HG03039 (cell line): ENCODE measurements at regions not wholly inside any gene's neighbourhood (a gene's known extent, or its start where the extent isn't known, plus 50 kb on each side); places are given as distances from the start of the nearest gene placed in this dataset.
"Not testable (repeated sequence)": the region's sequence is repeated elsewhere in the genome, so short reads cannot be mapped to it uniquely, and the experiment has no call there.

Experiments
- ATAC-seq: cut with Tn5 transposase; IDR thresholded peaks from one replicate; pipeline ENCODE4 v1.9.1; 2021; ENCODE audit warnings: mild to moderate bottlenecking, moderate library complexity; ENCODE audit not compliant: unreplicated experiment

DNA sequence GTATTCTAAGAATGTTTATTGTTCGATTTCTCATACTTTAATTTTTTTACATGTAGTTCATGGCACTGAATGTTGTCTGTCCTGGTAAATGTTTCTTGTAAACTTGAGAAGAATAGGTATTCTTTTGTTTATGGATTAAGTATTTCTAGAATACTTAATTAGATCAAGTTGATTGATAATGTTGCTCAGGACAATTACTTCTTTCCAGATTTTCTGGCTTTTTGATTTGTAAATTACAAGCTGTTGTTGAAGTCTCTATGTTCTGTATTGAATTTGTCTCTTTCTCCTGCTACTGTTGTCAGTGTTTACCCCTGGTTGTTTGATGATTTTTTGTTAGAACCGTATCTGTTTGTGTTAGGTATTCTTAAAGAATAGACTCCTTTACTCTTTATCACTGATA, 1720.9 kb upstream of the AGA start:
- no peak for ATAC-seq

DNA sequence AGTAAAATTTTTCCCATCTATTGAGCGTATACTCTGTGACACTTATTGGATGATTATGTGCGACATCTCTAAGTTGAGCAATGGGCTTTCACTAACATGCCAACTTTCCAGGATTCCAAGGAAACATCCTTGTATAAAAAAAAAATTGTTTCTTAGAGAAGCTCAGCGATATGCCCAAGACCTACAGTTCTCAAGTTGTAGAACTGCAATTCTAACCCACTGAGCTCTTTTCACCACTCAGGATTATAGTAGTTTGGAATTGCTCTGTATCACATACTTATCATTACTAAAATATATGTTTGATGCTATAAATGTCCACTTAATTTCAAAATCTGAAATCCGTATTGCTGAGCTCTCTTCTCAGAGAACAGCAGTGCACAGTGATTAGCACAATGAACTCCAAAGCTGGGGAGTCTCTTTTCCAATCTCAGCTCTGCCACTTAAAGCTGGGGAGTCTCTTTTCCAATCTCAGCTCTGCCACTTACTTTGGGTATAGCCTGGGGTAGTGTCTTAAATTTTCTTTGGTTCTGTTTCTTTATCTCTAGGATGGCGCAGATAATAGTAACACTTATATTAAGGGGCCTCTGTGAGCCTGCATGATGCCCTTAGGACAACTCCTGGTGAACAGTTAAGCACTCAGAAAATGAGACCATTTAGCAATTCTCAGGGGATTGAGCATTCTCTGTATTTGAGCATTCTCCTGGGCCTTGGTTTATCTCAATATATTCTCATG, 1722.2 kb upstream of the AGA start:
- ATAC-seq = no peak

DNA sequence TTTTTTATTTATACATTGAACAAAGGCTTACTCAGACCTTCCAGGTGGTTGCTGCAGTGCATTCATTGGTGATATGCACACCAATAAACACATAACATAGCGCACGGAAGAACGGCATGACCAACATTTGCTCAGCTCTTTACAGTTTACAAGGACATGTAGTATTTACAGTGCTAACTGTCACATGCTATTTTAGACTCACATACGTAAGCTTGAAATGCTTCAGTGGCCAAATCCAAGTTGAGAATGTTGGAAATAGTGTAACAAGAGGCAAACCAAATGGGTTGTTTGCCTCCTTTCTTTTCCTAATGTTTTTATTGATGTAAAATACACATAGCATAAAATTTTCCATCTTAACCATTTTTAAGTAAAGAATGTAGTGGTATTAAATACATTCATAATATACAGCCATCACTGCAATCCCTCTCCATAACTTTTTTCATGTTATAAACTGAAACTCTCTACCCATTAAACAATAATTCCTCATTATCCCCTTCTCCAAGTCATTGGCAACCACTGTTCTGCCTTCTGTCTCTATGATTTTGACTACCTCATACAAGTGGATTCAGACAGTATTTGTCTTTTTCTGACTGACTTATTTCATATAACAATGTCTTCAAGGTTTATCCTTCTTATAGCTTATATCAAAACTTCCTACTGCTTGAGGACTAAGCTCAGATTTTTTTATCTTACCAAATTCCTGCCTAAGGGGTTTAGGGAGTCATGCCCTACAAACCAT, 1722.9 kb upstream of the AGA start:
- ATAC-seq = no peak

DNA sequence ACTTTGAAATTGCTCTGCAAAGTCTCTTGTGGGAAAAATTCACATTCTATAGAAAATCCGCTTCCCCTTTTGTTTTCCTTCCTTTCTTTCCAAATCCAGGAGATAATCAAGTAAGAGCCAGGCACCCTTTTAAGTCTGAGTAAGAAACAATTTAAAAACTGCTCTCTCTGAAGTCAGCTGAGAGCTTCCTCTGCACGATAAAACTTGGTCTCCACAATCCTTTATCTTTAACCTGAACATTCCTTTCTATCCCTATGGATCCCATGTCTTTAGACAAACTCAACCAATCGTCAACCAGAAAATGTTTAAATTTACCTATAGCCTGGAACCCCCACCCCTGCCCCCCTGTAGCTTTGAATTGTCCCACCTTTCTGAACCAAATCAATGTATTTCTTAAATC, 1723.6 kb upstream of the AGA start:
- ATAC-seq = no peak

DNA sequence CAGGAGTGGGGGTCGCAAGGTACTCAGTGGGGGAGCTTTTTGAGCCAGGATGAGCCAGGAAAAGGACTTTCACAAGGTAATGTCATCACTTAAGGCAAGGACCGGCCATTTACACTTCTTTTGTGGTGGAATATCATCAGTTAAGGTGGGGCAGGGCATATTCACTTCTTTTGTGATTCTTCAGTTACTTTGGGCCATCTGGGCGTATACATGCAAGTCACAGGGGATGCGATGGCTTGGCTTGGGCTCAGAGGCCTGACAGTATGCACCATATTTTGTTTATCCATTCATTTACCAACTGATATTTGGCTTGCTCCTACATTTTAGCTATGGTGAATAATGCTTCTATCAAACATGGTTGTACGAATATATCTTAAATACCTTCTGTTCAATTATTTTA, 1728.1 kb upstream of the AGA start:
- ATAC-seq = not testable (repeated sequence)

DNA sequence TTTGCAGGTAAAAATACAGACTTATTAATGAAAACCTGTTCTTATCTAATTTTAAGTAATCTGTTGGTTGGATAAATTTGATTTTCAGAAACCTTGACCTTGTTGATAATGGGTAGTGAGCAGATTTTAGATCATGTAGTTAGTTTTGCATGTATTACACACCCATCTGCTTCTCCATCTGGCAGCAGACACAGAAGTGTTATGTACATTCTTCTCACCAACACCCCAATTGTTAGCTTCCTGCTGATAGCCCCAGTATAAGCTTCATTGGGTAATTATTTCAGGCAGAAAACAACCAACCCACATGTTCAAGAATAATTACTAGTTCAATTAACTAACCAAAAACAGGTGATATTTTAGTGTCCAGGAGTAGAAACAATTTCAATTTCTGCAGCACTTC, 1740.5 kb upstream of the AGA start:
- no peak for ATAC-seq

DNA sequence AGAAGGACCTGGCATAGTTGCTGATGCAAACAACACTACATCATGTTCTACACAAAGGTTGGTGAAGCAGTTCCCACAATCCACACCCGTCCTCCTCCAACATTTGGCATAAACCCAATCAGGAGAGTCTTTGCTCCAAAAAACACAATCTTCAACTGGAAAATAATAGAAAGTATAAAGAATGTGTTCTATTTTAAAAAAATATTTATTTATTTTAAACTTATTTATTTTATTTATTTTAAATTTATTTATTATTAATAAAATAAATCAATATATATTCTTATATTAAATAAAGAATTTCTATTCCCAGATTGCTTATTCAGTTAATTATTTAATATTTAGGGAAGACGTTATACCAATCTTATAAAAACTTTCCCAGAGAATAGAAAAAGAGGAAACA, 1753.7 kb upstream of the AGA start:
- no peak for ATAC-seq

DNA sequence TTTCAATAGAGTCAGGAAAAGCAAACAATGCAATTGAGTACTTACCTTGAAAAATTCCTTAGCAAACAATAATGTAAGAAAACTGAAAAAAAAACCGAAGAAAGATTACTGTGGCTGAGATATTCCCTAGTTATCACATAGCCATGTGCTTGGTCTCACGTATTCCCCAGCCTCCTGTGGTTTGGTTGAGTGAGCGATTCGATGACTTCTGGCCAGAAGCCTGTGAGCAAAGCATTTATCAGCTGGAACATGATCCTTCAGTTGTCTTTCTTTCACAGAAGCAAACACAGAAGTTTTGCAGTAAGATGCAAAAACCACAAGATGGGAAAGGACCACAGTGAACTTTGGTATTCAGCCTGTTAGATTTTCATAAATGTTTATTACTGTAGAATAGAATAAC, 1754.3 kb upstream of the AGA start:
- ATAC-seq = no peak

DNA sequence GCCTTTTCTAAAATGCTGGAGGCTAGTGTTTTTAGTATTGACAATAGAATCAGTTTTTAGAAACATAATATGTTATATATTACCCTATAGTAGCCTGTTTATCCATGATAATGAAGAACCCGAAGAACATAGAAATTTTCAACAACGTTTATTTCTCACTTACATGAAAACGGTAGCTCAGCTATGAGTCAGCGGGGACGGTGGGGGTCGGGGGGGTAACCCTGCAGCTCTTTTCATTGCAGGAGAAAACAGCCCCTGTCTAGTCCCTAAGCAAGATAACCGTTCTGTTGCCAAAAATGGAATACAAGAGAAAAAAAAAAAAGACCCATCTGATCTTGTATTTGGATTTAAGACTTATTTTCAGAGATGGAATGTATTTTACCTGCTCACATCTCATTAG, 1758.4 kb upstream of the AGA start:
- no peak for ATAC-seq

DNA sequence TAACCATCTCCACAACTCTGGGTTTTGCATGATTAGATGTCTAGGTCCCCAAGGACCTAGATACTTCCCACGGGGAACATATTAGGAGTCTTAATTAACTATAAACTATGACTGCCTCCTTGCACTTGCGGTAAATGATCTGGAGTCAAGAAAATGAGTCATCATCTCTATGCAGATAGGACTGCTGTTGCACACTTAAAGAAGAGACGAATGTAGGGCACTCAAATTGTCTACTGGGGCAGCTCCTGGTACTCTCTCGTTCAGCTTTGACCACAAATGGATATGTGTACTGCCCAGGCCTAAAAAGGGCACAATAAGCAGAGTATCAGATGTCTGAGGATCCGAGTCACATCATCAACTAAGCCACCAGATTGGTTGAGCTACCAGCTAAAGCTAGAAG, 1783.4 kb upstream of the AGA start:
- ATAC-seq = no peak

DNA sequence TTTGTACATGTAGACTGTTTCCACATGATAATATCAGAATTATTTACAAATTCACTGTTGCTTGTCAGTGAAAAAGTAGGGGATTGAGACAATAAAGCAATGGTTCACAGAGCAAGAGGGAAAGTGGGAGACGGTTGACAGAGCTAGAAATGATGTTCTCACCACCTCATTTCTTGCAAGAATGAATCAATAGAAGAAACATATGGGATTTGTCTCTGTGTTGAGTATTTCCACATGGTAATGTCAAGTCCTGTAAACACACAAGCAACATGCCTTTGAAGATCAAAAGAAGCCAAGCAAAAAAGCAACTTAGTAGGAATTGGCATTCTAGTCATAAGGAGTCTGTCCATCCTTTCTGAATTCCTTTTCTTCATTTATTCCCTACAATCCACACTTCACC, 1806.6 kb upstream of the AGA start:
- ATAC-seq = no peak

DNA sequence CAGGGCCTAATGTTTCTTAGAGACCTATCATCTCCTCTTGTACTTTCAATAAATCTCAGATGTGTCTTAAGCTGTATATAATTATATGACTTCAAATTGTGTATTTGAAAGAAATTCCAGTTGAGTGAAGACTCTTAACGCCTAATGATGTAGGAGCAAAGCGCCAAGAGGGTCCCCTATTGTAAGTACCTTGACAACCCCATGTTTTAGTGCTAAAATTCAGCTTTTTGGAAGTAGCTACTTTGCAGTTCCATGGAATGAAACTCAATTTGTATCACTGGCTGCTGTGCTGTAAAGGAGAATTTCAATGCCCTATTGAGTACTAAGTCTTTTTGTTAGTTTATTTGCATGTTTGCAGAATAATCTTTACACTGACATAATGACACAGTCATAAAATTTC, 1826.6 kb upstream of the AGA start:
- no peak for ATAC-seq

DNA sequence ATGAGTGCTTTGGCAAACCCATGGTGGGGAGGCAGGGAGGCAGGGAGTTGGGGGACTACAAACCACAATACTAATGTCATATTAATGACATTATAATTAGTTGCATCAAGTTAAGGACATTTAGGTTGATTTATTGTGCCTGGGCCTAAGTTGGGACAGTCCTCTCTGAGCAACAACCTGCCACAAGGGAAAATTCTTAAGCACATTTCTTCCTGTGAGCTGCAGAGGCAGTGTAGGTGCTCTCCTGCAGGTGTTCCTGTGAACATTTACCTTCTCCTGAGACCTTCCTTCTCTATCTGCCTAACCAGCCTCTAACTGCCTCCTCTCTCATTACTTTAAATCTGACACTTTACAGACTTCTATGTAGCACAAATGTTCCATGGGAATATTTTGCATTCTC, 1830.0 kb upstream of the AGA start:
- ATAC-seq = no peak

DNA sequence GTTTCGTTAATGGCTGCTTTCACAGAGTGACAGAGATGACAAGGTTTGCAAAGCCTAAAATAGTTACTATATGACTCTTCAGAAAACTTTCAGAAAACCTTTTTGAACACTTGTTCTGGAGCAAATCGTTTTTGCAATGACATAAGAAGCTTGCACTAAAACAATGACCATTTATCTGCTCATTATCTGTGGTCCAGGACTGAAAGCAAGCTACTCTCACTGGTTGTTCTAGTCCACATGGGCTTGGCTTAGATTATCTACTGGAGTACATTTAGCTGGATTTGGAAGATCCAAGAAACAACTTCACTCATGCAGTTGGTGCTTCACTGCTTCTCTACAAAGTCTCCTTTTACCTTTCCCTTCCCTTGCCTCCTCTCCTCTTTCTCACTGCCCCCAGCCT, 1836.4 kb upstream of the AGA start:
- no peak for ATAC-seq

DNA sequence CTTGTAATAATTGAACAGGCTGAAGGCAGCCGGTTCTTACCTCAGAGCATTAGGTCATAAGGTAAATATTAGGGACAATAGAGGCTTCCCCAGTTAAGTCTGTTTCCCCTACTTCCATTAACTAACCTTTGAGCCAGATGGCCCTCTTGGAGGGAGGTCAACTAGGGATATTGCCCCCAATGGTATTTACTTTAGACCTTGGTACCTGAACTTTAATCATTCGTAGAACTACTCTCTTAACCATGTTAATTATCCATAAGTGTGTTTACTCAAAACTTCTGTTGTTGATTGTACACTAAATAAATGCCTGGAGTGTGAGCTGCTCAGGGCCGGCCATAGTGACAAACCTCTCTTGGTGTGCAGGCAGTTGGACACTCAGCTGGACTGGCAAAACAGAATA, 1843.5 kb upstream of the AGA start:
- no peak for ATAC-seq

DNA sequence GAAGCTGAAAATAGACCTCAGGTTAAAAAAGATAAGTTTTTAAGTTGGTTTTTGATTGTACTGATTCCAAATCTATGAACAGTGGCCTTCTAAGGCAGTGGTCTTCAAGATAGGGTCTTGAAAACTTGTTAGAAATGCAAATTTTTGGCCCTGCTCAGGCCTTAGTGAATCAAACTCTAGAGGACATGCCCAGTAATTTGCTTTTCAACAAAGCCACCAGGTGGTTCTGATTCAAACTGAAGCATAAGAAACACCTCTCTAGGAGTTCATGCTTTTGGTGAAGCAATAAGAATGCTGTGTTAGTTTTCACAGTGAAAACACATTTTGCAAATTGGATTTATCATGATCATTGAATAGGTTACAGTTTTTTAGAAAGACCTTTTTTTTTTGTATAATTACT, 1849.4 kb upstream of the AGA start:
- ATAC-seq = no peak

DNA sequence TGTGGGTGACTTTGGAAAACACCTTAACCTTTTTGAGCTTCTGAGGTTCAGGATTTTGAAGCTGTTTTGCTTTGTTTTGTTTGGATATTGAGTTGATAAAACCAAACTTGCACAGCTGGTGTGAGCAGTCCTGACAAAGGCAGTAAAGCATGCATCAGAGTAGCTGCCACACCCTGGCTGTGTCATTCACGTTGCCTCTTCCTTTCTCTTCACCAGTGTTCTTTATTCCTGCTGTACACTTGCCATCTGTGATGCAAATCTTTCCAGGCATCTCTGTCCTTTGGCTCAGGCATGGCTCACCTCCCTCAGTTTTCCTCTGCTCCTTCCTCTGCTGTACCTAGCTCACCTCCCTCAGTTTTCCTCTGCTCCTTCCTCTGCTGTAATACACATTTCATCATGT, 1850.2 kb upstream of the AGA start:
- ATAC-seq = no peak

DNA sequence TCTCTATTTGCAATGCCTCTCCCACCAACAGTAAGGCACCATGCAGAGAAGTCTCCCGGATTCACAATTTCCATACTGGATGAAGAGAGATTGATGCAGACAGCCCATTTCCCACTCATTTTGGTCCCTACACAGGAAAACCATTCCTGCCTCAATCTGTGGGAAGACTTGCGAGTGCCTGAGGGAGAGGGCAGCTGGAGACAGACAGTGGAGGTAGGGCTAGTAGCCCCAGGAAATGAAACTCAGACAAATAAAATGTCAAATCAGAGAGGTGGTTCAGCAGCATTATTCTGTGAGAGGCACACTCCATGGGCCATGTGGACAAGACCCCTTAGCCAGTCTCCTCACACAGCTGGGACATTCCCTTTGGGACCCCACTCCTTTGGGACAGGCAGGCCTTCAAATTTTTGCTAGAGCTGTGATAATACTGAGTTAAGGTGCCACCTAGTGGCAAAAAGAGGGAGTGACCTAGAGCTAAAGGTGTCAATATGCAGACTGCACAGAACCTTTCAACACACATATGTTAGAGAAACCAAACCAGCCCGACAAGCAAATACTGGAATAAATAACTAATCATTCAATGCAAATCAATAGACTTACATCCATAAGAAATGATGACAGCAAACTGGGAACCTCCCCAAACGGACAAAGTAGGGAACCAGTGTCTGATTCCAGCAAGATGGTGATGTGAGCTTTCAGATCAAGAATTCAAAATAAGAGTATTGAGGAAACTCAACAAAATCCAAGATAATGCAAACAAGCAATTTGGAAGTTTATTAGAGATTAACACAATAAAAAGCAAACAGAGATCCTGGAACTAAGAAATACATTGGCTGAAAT, 1865.3 kb upstream of the AGA start:
- ATAC-seq = peak; percentile 90

DNA sequence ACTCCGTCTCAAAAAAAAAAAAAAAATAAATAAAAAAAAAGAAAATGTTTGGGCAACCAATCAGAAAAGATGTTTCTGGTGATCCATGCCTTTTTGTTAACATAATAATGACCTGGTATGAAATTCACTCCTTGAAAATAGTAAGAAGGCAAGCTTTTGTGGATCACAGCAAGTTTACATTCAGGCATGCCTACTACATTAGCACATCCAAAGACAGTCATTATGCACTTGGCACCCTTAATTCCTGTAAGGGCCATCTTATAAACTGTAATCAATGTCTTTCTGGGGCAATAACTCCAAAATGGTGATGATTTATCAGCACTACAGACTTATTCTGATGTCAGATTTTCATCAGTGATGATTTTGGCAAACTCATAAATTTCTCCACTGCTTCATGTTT, 1871.6 kb upstream of the AGA start:
- ATAC-seq = no peak

DNA sequence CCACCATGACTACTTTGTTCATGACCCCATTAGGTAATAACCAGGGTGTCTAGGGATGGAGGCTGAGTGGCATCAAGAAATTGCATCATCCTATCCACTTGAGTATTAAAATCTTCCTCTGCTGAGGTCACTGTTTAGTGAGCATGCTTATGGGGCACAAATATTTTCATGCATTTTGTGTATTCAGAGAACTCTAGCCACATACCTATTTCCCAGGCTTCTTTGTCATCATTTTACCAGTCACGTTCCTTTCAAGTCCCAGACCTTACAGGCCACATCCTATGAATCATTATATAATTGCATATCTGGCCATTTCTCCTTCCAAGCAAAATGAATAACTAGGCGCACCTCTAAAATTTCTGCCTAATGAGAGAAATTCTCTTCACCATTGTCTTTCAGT, 1882.9 kb upstream of the AGA start:
- ATAC-seq = no peak

DNA sequence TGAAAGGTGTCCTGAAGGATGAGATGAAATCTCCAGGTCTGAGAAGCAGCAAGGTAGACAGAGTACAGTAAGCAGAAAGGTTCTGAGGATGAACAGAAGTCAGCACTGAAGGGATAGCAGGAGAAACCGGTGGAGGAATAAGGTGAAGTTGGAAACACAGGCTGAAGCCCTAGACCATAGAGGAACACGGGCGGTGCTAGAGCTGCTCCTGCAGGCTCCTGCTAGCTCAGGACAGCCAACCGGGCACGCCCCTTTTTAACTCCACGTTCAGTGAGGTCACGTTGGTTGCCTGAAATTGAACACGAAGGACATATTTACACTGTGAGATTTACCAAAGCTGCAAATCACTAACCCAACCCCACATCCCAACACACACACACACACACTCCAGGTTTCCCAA, 1886.4 kb upstream of the AGA start:
- no peak for ATAC-seq

DNA sequence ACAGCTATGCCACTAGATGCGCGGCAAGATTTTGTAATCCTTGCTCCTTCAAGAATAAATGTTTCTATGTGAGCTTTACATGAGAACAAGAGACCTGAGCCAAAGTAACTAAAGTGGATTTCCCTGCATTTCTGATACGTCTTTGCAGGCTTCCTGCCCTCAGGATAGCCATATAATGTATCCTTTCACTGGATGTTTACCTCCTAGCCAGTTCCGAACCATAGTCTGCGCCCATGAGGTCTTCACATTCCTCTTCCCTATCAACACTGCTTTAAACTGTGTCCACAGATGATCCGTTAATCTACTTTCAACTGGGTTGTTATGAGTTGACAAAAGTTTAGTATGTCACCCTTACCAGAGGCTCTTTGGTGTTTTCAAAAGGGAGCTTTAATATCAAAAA, 1889.1 kb upstream of the AGA start:
- no peak for ATAC-seq
